ENCODE measurements at regions not wholly inside any gene's neighbourhood (a gene's known extent, or its start where the extent isn't known, plus 50 kb on each side); places are given as distances from the start of the nearest gene placed in this dataset.
"Not testable (repeated sequence)": the region's sequence is repeated elsewhere in the genome, so short reads cannot be mapped to it uniquely, and the experiment has no call there.

- no peak for TF ChIP-seq CTCF (conservative IDR thresholded peaks at IDR 0.05; ENCODE audit: low read length)
- DNase-seq (ENCODE audit: low read depth) = no peak
- no peak overlapping the region for H3K4me3 ChIP-seq (ENCODE audit: low read length)
These were observed 85.9 kb downstream of the ASMT start for GRCh38 chrX:1700757-1701156.

- not testable (repeated sequence) for DNase-seq (ENCODE audit: low read depth); H3K4me3 ChIP-seq (ENCODE audit: low read length)
These were observed 86.6 kb downstream of the ASMT start for GRCh38 chrX:1701396-1701901.

GRCh38 chrX:1702142-1702541 lies 87.3 kb downstream of the ASMT start:
- not testable (repeated sequence) for H3K4me3 ChIP-seq (ENCODE audit: low read length); DNase-seq (ENCODE audit: low read depth)

GRCh38 chrX:1702557-1702956 lies 87.7 kb downstream of the ASMT start:
- not testable (repeated sequence) for DNase-seq (ENCODE audit: low read depth); H3K4me3 ChIP-seq (ENCODE audit: low read length)

GRCh38 chrX:1709277-1709676 lies 94.4 kb downstream of the ASMT start:
- not testable (repeated sequence) for H3K4me3 ChIP-seq (ENCODE audit: low read length); DNase-seq (ENCODE audit: low read depth)

- no peak for TF ChIP-seq CTCF (conservative IDR thresholded peaks at IDR 0.05; ENCODE audit: low read length)
- no peak for DNase-seq (ENCODE audit: low read depth)
- no peak overlapping the region for H3K4me3 ChIP-seq (ENCODE audit: low read length)
These were observed 98.4 kb downstream of the ASMT start for GRCh38 chrX:1713296-1713695.

GRCh38 chrX:1717373-1717772 lies 102.5 kb downstream of the ASMT start:
- TF ChIP-seq CTCF (conservative IDR thresholded peaks at IDR 0.05; ENCODE audit: low read length) = no peak
- no peak for DNase-seq (ENCODE audit: low read depth)
- H3K4me3 ChIP-seq (ENCODE audit: low read length) = no peak overlapping the region

GRCh38 chrX:1719270-1719669 lies 104.4 kb downstream of the ASMT start:
- no peak overlapping the region for H3K4me3 ChIP-seq (ENCODE audit: low read length)
- TF ChIP-seq CTCF (conservative IDR thresholded peaks at IDR 0.05; ENCODE audit: low read length) = no peak
- DNase-seq (ENCODE audit: low read depth) = no peak

GRCh38 chrX:1720836-1721235 lies 106.0 kb downstream of the ASMT start:
- no peak for TF ChIP-seq CTCF (conservative IDR thresholded peaks at IDR 0.05; ENCODE audit: low read length)
- DNase-seq (ENCODE audit: low read depth) = peak; percentile 22
- H3K4me3 ChIP-seq (ENCODE audit: low read length) = no peak overlapping the region

Data from AG10803 (cell line).